Ishikawa (cell line): ENCODE measurements at regions not wholly inside any gene's neighbourhood (a gene's known extent, or its start where the extent isn't known, plus 50 kb on each side); places are given as distances from the start of the nearest gene placed in this dataset.

Experiments used
- CEBPB ChIP-seq: IDR thresholded peaks from 2 replicates; pipeline ENCODE4 v1.6.1; 2012
- CREB1 ChIP-seq: IDR thresholded peaks from 2 replicates; pipeline ENCODE4 v1.6.1; 2012; ENCODE audit warnings: low read depth
- EGR1 ChIP-seq: IDR thresholded peaks from 2 replicates; pipeline ENCODE4 v1.6.1; 2012
- EP300 ChIP-seq: IDR thresholded peaks from 2 replicates; pipeline ENCODE4 v1.6.1; 2012; ENCODE audit warnings: borderline replicate concordance
- FOXM1 ChIP-seq: IDR thresholded peaks from 2 replicates; pipeline ENCODE4 v1.6.1; 2012; ENCODE audit warnings: low read depth, borderline replicate concordance
- MAX ChIP-seq: IDR thresholded peaks from 2 replicates; pipeline ENCODE4 v1.6.1; 2012
- NFIC ChIP-seq: IDR thresholded peaks from 2 replicates; pipeline ENCODE4 v1.6.1; 2012
- RAD21 ChIP-seq: IDR thresholded peaks from 2 replicates; pipeline ENCODE4 v1.6.1; 2012; ENCODE audit warnings: low read depth
- REST ChIP-seq: IDR thresholded peaks from 2 replicates; pipeline ENCODE4 v1.6.1; 2012; ENCODE audit warnings: low read depth, mild to moderate bottlenecking
- TAF1 ChIP-seq: IDR thresholded peaks from 2 replicates; pipeline ENCODE4 v1.6.1; 2012; ENCODE audit warnings: low read depth, mild to moderate bottlenecking
- TCF12 ChIP-seq: IDR thresholded peaks from 2 replicates; pipeline ENCODE4 v1.6.1; 2012; ENCODE audit warnings: low read depth
- TEAD4 ChIP-seq: IDR thresholded peaks from 2 replicates; pipeline ENCODE4 v1.6.1; 2012
- USF1 ChIP-seq: IDR thresholded peaks from 2 replicates; pipeline ENCODE4 v1.6.1; 2012
- YY1 ChIP-seq: IDR thresholded peaks from 2 replicates; pipeline ENCODE4 v1.6.1; 2012; ENCODE audit warnings: low read depth
- ZBTB7A ChIP-seq: IDR thresholded peaks from 2 replicates; pipeline ENCODE4 v1.6.1; 2012; ENCODE audit warnings: low read depth

GRCh38 chr6:166848979-166849748 lies 107.2 kb downstream of the RNASET2 start:
- no peak for TF ChIP-seq FOXM1
- no peak for TF ChIP-seq MAX
- no peak for TF ChIP-seq TEAD4
- TF ChIP-seq TAF1, result no peak
- no peak for TF ChIP-seq CREB1
- no peak for TF ChIP-seq TCF12
- no peak for TF ChIP-seq EGR1
- no peak for TF ChIP-seq NFIC
- TF ChIP-seq EP300, result no peak
- no peak for TF ChIP-seq CEBPB
- no peak for TF ChIP-seq ZBTB7A
- TF ChIP-seq RAD21, result no peak
- TF ChIP-seq REST, result no peak
- TF ChIP-seq YY1, result no peak
- no peak for TF ChIP-seq USF1

GRCh38 chr6:166842607-166843006 lies 113.7 kb downstream of the RNASET2 start:
- no peak for TF ChIP-seq RAD21
- TF ChIP-seq ZBTB7A, result no peak
- TF ChIP-seq FOXM1, result no peak
- TF ChIP-seq NFIC, result no peak
- no peak for TF ChIP-seq EGR1

- TF ChIP-seq TCF12, result no peak
- no peak for TF ChIP-seq TEAD4
- TF ChIP-seq USF1, result no peak
- no peak for TF ChIP-seq YY1
- no peak for TF ChIP-seq NFIC
- no peak for TF ChIP-seq MAX
- TF ChIP-seq RAD21, result no peak
- no peak for TF ChIP-seq TAF1
- no peak for TF ChIP-seq CEBPB
Measured at GRCh38 chr6:166841216-166841615, 115.1 kb downstream of the RNASET2 start.

- TF ChIP-seq EGR1 (no peak), EP300 (no peak), CREB1 (no peak), TAF1 (no peak), ZBTB7A (no peak), RAD21 (no peak)
Measured at GRCh38 chr6:166839569-166839968, 116.8 kb downstream of the RNASET2 start.

- TF ChIP-seq YY1, result no peak
- TF ChIP-seq TAF1, result no peak
Measured at GRCh38 chr6:166838987-166839386, 117.4 kb downstream of the RNASET2 start.

GRCh38 chr6:166836785-166837718 lies 119.3 kb downstream of the RNASET2 start:
- no peak for TF ChIP-seq ZBTB7A
- TF ChIP-seq EP300, result no peak
- TF ChIP-seq MAX, result no peak
- TF ChIP-seq EGR1, result no peak
- no peak for TF ChIP-seq YY1
- TF ChIP-seq NFIC, result no peak
- TF ChIP-seq TCF12, result no peak

- TF ChIP-seq EGR1 (no peak), REST (no peak), CREB1 (no peak), TCF12 (no peak), MAX (no peak), USF1 (no peak), RAD21 (no peak), FOXM1 (no peak), EP300 (no peak), TEAD4 (no peak), CEBPB (no peak), TAF1 (no peak), NFIC (no peak), ZBTB7A (no peak), YY1 (no peak)
Measured at GRCh38 chr6:166834049-166834448, 122.3 kb downstream of the RNASET2 start.
